ENCODE measurements at regions not wholly inside any gene's neighbourhood (a gene's known extent, or its start where the extent isn't known, plus 50 kb on each side); places are given as distances from the start of the nearest gene placed in this dataset.
A peak's percentile ranks its signal among the peaks of the same experiment; 100 is the strongest.

DNA sequence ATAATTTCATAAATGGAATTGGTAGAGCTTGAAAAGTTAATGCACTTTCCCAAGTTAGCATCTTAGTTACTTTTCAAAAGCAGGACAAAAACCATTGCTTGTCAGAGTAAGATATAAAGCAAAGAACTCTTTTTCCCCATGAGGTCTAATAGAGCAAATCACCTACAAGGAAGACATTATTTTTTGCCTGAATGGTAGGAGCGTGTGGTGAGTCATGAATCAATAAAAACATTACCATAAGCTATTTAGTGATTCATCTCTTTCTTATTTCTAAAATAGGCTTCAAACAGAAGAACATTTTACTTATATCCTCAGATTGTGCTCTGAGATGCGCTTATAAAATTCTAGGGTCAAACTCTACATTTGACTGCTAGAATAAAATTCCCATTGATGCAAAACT is 109.4 kb upstream of the GPRIN3 start:
- DNase-seq = no peak

DNA sequence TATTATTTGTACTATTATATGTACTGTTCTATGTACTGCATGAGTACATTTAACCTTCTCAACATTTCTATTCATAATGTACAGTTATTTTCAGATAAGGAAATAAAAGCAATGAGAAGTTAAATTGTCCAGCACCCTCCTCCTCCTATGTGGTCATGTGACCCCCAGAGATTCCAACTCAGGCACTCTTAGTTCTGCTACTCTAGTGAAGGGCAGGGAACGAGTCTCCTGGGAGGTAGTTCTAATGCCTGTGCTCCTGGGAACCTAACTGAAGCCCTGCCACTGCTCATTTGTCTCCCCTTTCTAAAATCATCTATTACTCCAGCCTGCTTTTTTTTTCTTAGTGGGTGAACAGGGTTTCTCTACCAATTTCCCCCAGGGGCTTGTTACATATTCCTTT is 105.9 kb upstream of the GPRIN3 start:
- no peak for DNase-seq

DNA sequence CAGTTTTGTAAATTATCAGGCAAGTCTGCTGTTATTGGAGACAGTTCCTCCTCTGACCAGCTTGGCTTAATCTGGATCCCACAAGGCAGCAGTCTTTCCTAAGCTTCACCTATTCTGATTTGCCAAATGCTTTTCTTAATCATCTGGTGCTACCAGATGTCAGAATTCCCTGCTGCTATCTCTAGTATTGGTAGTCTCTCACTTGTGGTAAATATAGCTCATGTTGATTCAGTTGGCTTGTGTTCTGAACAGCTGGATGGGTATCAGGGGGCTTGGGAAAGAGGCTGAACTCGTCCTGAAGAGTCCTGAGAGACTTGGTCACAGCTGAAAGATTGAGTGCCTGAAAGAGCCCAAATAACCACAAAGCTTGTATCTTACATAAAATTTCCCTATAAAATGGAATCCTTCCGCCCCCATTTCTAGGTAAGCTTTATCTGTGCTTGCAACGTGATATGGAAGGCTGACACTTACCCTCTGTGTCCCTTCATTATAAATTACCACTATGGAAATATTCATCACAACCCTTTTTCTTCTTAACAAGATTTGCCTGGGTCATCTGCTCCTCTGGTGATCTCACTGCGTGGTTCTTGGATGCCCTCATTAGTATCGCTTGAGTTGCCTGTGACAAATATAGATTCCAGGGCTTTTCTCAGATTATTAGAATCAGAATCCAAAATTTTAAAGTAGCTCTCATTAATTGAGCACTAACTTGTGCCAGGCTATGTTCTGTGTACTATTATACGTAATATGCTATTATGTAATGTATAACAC is 104.1 kb upstream of the GPRIN3 start:
- no peak for DNase-seq

DNA sequence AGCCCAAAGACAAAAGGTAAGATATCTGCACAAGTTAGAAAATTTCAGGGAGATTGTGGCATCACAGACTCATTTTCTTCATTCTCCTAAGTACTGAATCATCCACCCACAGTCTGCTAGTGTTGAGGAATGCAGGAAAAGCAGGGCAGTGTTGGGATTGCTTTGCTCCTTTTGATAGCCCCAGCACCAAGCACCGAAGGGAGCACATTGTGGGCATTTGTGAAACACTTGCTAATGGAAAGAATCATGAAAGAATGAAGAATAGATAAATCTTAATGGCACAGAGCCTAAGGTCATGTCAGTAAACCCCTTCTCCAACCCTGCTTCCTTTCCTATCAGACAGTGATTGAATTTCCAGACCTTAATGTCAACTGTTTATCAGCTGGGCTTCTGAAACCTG is 103.1 kb upstream of the GPRIN3 start:
- DNase-seq = no peak

DNA sequence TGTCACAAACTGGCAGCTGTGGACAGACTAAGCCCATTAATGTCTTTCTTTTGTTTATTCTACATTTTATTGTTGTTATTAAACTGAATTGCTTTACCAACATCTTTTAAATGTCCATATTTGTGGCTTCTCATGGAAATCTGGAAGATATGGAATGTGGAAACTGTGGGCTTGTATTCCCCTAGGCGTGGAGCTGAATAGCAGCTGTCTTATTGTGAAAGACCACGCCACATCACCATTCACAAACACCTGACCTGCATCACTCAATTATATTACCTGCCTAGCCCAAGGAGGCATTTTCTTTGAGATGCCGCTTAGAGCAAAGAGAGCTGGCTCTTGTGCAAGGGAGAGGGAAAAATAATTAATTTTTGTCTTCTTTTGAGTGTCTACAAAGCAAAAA is 96.9 kb upstream of the GPRIN3 start:
- no peak for DNase-seq

DNA sequence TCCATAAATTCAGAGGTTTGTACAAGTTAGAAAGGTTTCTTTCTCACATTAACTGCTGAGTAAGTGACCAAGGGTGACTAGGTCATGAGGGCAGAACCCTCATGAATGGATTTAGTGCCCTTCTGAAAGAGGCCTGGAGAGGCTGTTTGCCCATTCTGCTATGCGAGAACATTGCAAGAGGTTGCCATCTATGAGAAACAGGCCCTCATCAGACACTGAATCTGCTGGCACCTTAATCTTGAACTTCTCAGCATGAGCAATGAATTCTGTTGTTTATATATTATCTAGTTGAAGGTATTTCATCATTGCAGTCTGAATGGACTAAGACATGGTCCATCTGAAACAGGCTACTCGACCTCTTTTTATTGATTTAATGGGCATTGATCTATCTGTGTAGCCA is 96.2 kb upstream of the GPRIN3 start:
- DNase-seq = no peak

DNA sequence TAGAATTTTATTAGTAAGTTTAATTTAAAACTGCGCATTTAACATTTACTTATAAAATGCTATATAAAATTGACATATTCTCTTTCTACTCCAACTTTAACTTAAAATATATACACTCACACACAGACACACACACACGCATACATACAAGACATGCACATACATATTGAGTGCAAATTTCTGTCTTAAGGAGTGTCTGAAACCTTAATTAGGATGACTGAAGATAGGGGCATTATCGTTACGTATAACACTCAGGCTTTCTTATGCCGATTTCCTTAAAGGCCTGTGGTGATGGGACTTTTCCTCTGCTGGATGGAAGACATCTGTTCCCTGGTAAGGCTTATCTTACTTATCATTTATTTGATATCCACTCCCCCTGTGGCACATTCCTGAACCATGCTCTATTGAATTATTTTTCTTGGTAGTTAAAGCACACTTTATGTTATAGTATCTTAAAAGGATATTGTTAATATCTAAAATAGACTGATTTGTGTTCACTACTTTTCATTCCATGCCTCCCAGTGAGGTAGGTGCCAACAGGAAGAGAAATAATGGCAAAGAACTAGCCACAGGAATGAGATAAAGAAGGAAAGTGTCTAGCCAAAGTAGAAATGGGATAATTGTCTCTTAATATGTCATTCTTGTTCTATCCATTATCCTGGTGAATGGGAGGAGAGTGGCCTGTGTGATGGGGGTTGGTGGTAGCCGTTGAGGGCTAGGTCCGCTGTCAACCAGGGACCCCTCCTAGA is 92.9 kb upstream of the GPRIN3 start:
- no peak for DNase-seq

DNA sequence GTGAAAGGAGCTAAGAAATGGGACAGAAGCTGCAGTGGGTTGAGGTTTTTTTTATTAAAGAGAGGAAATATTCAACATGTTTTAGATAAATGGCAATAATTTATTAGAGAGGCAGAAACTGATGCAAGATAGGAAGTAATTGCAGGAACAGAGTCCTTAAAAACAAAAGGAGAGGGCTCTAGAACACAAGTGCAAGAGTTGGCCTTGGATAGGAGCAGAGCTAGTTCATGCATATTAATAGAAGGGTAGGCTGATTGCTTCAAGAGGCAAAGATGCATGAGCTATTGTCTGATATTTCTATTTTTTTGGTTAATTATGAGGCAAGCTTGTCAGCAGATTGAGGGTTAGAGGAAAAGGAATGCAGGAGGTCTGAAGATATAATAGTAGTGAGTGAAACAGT is 91.0 kb upstream of the GPRIN3 start:
- DNase-seq = no peak

DNA sequence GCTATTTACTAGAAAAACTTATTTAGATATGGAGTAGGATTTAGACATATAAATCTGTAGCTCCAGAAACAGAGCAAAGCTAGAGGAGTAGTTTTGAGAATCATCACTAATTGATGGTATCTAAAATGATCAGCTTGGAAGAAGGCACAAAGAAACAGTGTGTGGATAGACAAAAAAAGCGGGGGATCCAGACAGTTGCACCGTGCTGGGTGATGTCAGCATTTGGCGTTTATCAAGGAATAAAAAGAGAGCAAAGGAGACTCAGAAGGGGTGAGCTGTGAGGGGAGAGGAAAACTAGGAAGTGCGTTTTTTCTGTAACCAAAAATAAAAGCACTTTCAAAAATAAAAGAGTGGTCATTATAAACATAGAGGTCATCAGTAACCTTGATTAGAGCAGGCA is 90.5 kb upstream of the GPRIN3 start:
- no peak for DNase-seq

DNA sequence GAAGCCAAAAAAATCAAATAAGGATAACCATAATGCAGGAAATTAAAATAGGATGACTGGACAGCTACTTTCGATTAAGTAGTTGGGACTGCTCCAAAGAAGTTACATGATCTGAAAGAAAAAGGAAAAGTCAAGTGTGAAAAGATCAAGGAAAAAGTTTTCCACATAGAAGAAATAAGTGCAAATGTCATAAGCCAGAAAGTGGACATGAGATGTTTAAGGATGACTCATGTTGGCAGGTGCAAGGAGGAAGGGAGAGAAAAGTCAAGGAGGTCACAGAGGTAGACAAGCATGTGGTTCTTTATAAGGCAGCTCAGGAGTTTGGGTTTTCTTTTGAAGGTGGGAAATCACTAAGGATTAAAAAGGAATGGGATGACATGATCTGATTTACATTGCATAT is 89.8 kb upstream of the GPRIN3 start:
- DNase-seq = no peak

DNA sequence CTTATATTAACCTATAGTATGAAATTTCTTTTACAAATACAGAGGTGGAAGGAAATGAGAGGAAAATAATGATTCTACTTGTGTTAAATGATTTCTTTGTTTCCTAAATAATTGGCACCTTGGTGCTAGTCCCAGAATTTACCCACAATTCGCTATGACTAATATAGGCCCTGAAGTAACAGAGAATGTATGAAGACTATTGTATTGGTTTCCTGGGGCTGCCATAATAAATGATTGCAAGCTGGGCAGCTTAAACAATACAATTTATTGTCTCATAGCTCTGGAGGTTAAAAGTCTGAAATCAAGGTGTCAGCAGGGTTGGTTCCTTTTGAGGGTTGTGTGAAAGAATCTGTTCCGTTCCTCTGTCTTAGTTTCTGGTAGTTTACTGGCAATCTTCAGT is 74.8 kb upstream of the GPRIN3 start:
- no peak for DNase-seq

DNA sequence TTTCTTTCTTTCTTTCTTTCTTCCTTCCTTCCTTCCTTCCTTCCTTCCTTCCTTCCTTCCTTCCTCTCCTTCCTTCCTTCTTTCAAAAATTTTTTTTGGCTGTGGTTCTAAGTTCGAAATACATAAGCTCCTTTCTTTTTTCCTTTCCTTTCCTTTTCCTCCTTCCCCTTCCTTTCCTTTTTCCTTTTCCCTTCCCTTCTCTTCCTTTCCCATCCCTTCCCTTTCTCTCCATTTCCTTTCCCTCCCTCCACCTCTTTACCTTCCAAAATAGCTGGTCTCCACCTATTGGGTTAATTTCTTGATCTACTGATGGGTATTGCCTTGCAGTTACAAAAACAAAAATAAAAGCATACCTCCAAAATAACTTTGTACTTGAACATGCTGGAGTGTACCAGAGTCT is 73.4 kb upstream of the GPRIN3 start:
- no peak for DNase-seq

DNA sequence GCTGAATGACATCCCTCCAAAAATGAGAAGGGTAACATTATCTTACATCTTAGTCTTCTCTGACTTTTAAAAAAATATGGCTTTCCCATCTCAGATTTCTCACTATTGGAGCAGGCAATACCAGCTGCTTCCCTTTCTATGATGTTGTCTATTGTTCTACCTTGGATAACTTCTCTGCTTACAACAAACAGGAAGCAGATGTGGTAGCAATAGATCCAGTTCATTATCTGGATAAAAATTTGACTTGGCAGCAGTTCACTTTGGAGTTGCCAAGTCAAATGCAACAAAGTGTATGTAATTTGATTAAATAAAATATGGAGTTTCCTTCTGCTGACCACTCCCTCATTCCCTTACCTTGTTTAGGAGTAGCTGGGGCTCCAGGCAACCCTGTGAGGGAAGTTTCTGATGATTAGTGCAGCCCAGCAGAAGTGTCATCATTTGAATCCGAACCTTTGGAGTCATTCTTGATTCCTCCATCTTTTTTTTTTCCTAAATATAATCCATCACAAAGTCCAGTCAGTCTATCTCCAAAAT is 72.0 kb upstream of the GPRIN3 start:
- DNase-seq = peak; percentile 76

DNA sequence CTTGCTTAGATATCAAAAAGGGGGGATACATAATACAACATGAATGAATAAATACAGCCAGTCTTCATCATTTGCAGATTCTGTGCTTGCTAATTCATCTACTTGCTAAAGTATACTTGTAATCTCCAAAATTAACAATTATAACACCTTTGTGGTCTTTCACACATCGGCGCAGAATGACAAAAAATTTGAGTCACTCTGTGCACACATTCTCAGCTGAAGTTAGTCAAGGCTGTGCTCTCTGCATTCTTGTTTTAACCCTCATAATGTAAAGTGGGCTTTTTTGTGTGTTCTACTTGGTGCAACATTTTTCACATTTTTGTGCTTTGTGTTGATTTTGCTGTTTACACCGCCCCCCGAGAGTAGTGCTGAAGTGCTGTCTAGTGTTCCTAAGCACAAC is 65.8 kb upstream of the GPRIN3 start:
- no peak for DNase-seq

DNA sequence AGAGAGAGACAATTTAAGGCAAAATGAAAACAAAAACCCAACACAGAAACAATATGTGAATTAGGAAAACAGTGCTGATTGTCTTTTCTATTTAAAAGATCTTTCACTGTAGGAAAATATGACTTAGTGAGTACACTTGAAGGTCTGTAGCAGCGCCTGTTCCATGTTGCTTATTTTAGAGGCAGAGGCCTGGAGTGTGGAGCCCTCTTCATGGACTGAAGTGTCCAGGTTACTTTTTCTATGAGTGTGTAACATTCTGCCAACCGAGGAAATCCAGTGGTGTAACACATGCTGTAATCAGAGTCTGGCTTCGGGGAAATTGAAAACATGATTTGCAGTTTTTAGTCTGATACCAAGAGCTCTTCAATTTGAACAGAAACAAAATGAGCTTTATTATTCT is 64.0 kb upstream of the GPRIN3 start:
- no peak for DNase-seq

DNA sequence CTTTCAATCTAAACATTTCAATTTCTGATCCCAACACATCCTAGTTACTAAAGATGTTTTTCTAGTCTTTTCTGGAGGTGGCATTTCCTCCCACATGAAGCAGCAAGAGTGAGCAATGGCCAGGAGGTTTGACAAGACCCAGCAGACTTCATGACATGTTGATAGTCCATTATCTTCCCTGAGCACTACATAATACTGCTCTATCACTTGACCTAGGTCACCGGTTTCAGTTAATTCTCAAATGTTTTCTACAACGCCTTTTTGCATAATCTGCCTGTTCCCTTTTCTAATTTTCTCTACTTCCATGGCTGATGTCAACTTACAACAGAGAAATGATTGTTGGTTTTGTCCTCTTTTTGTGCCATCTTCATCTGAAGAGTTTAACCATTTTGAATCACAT is 62.0 kb upstream of the GPRIN3 start:
- DNase-seq = no peak

DNA sequence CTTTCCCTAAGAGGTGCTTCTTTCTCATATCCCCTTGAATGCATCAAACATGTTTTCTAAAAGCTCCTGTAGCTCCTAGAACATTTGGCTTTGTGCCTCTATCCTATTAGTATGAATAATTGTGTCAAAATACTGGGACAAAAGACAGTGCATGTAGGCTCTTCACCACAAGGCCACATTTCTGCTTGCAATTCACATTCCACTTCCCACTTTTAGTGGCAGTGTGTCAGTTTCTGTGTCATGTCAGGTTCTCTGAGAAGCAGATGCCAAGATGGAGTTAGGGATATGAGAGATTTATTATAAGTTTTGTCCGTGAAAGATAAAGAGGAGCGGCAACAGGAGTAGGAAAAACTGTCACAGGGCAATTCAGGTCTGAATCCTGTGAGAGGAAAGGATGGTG is 61.3 kb upstream of the GPRIN3 start:
- DNase-seq = no peak

DNA sequence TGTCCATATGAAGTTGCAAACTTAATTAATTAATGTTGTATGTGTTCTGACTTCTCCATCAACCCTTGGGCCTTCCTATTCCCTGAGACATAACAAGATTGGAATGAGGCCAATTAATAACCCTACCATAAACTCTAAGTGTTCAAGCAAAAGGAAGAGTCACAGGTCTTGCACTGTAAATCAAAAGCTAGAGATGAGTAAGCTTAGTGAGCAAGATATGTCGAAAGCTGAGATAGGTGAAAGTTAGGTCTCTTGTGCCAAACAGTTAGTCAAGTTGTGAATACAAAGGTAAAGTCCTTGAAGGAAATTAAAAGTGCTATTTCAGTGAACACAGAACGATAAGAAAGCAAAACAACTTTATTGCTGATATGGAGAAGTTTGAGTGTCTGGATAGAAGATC is 58.2 kb upstream of the GPRIN3 start:
- no peak for DNase-seq

DNA sequence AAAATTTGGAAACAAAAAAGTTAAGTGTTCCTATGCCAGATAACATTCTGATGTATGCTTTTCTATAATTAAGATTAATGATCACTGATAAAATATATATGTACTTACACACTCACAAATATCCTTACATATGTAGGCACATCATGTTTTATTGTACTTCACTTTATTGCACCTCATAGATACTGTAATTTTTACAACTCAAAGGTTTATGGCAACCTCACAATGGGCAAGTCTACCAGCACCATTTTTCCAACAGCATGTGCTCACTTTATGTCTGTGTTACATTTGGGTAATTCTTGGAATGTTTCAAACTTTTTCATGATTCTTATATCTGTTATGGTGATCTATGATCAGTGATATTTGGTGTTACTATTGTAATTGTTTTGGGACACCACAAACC is 57.8 kb upstream of the GPRIN3 start:
- no peak for DNase-seq

DNA sequence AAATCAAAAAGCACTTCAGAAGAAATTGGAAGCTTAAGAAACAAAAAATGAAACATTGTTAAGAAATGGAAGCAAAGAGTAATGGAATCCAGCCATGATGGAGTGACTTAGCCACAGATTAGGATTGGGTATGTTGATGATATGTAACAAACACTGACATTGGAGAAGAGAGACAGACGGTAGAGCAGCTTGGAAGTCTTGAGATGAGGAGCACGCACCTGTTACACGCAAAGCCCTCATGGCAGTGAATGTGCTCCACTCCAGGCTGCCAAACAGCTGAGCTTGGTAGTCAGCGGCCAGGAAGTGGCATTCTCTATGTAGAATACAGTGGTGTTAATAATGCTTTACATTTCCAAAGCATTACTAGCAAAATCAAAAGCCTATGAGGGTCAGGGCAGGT is 56.9 kb upstream of the GPRIN3 start:
- no peak for DNase-seq

DNA sequence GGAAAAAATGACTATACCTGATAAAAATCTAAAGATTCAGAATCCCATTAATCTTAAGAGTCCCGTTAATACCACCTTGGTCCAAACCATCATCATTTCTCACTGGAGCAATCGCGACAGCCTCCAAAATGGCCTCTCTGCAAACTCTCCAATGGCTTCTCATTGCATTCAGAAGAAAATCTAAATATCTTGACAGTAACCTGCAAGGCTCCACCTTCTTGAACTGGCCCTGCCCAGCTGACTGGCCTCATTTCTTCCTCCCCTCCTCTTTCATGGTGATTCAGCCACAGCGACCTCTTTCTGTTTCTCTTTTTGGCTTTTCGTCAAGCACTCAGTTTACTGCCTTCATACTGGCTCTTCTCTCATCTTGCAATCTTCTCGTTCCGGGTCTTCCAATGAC is 56.2 kb upstream of the GPRIN3 start:
- DNase-seq = no peak

DNA sequence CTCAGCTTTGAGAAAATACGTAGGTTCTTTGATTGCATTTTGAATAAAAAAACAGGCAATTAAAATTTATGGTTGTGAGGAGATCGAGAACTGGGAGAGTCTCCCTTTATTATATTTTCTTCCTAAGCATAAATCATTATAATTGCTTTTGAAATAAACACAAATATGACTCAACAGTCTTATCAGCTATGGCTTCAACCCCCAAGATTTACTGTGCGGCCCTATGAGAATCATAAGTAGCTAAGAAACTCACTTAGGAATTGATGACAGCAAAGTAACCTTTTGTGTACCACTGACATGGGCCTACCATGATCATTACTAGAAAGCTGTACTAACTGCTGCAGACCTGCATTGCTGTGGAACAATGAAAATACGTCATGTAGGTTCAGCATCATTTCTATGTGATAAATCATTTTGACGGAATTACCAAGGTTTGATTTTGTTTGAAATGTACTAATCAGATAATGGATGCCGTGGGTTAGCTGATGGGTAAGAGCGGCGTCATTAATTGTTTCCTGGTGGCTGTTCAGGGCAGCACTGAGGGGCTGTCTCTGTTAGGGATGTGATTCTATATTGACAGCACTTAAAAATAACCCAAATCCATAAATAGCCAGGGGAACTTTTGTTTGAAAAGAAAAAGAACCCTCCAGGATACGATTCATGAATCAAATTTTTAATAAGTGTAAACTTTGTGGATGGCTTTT is 51.5 kb upstream of the GPRIN3 start:
- DNase-seq = no peak

DNA sequence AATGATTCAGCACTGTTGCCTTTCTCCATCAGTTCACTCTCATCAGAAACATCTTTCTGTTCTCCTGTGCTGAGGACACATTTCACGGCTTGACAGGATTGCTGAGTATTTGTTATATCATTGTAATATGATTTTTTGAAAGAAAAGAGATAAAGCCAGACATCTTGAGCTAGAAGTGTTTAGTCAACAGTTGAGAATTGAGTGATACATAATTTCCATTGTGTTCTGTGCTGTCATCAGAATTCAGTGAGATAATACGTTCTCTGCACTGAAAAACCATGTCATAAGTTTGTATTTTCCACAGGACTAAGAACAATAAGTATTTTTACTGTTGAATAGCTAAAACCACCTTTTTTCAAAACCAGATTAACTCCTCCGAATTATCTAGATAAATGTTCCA is 50.2 kb upstream of the GPRIN3 start:
- DNase-seq = no peak
